ENCODE measurements at regions not wholly inside any gene's neighbourhood (a gene's known extent, or its start where the extent isn't known, plus 50 kb on each side); places are given as distances from the start of the nearest gene placed in this dataset.

DNA sequence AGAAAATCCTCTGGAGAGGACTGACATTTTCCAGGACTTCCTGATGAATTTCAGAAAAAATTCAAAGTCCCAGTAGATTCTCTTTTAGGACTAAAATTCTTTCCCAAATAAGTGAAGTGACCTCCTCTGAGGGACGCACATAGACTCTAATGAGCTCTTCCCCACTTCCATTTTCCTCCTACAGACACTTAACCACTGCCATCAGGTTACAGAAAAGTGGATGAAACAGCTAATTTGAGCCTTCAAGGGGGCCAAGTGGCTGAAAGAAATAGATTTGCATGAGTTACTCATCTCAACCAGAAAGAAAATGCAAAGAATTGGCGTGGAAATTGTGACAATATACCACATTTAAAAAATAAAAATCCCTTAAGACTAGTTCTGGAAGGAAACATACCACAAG lies 185.3 kb upstream of the EDNRB start:
- TF ChIP-seq, protein P1, sequence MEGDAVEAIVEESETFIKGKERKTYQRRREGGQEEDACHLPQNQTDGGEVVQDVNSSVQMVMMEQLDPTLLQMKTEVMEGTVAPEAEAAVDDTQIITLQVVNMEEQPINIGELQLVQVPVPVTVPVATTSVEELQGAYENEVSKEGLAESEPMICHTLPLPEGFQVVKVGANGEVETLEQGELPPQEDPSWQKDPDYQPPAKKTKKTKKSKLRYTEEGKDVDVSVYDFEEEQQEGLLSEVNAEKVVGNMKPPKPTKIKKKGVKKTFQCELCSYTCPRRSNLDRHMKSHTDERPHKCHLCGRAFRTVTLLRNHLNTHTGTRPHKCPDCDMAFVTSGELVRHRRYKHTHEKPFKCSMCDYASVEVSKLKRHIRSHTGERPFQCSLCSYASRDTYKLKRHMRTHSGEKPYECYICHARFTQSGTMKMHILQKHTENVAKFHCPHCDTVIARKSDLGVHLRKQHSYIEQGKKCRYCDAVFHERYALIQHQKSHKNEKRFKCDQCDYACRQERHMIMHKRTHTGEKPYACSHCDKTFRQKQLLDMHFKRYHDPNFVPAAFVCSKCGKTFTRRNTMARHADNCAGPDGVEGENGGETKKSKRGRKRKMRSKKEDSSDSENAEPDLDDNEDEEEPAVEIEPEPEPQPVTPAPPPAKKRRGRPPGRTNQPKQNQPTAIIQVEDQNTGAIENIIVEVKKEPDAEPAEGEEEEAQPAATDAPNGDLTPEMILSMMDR (IDR thresholded peaks at IDR 0.05; ENCODE audit: insufficient read depth in 1 of 2, low read depth in 1 of 2, low read length in 1 of 2, severe bottlenecking in 1 of 2, unreplicated experiment in 1 of 2) = no peak
- Mint-ChIP-seq H3K36me3 (ENCODE audit: insufficient read depth, unreplicated experiment) (no peaks in the 10 kb centered on the region), H3K27ac (ENCODE audit: unreplicated experiment) (no peak overlapping the region), H3K4me3 (ENCODE audit: unreplicated experiment) (no peak overlapping the region), H3K9me3 (ENCODE audit: unreplicated experiment) (no peaks in the 10 kb centered on the region), H3K27me3 (ENCODE audit: insufficient read depth, unreplicated experiment) (peaks cover 4% of the 10 kb centered on the region), H3K4me1 (ENCODE audit: low read depth, unreplicated experiment) (no peaks in the 10 kb centered on the region)
- DNase-seq = no peak
- BruUV-seq (replicated peaks) = no TSS peak
- no peaks in the 10 kb centered on the region for H3K36me3 ChIP-seq (ENCODE audit: control insufficient read depth, insufficient read depth, low read length)
- no peaks in the 10 kb centered on the region for H3K9me3 ChIP-seq
- intact Hi-C loops (cut with micrococcal nuclease; ENCODE audit: unreplicated experiment) = no loop called here
- H3K4me1 ChIP-seq = no peaks in the 10 kb centered on the region
- H3K4me3 ChIP-seq (ENCODE audit: low read depth, low read length) = no peak overlapping the region
- H3K27me3 ChIP-seq (replicated peaks; ENCODE audit: control insufficient read depth, insufficient read depth, low read length) = no peaks in the 10 kb centered on the region
- ChIA-PET POLR2A (no interaction called here), CTCF (no interaction called here)

DNA sequence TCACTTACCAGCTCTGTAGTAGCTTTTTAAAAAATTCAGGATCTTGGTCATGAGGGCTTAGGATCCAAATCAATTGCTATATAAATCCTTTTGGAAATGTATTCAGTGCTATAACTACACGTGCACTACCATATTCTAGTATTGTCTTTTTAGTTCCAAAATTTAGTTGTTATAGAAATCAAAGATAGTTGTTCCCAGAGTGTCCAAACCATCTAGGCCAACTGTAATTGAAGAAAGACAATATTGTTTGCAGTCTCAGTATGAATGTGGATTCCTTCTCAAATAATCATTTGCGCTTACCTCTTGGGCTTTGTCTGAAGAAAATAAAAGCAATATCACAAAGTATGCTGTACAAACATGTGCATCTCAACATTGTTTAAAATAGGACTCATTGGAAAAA lies 184.1 kb upstream of the EDNRB start:
- intact Hi-C loops (cut with micrococcal nuclease; ENCODE audit: unreplicated experiment) = no loop called here
- TF ChIP-seq, protein P1 (IDR thresholded peaks at IDR 0.05; ENCODE audit: insufficient read depth in 1 of 2, low read depth in 1 of 2, low read length in 1 of 2, severe bottlenecking in 1 of 2, unreplicated experiment in 1 of 2) = no peak
- H3K9me3 Mint-ChIP-seq (ENCODE audit: unreplicated experiment) = no peaks in the 10 kb centered on the region
- no peak overlapping the region for H3K27ac Mint-ChIP-seq (ENCODE audit: unreplicated experiment)
- H3K36me3 ChIP-seq (ENCODE audit: control insufficient read depth, insufficient read depth, low read length) = no peaks in the 10 kb centered on the region
- H3K4me1 ChIP-seq = no peaks in the 10 kb centered on the region
- no peaks in the 10 kb centered on the region for H3K36me3 Mint-ChIP-seq (ENCODE audit: insufficient read depth, unreplicated experiment)
- H3K4me1 Mint-ChIP-seq (ENCODE audit: low read depth, unreplicated experiment) = no peaks in the 10 kb centered on the region
- DNase-seq = no peak
- H3K4me3 ChIP-seq (ENCODE audit: low read depth, low read length) = no peak overlapping the region
- no peaks in the 10 kb centered on the region for H3K27me3 ChIP-seq (replicated peaks; ENCODE audit: control insufficient read depth, insufficient read depth, low read length)
- POLR2A ChIA-PET = no interaction called here
- H3K27me3 Mint-ChIP-seq (ENCODE audit: insufficient read depth, unreplicated experiment) = no peaks in the 10 kb centered on the region
- no peaks in the 10 kb centered on the region for H3K9me3 ChIP-seq
- no peak overlapping the region for H3K4me3 Mint-ChIP-seq (ENCODE audit: unreplicated experiment)
- CTCF ChIA-PET = no interaction called here
- no TSS peak for BruUV-seq (replicated peaks)

DNA sequence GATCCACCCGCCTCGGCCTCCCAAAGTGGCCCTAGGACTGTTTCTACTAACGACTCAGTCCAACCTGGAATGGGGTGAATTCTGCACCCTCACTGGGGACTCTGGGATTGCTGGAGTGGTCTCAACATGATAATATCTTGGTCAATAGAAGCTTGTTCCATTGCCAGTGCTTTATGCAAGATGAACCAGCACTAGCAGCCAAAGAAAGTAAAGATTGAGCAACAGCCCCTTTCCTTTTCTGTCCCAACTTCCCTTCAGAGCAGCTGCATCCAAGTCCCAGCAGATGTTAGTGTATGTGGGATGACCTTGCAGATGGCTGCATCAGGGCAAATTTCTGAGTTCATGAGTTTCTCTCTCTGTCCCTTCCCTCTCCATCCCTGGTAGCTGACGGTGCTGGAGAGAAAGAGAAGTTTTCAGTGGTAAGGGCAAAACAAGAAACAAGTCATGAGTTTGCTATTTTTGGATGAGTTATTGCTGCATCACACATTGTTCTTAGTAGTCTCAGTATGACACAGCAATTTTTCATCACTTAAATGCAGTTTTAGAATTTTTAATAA lies 183.6 kb upstream of the EDNRB start:
- no TSS peak for BruUV-seq (replicated peaks)
- no peak overlapping the region for H3K27ac Mint-ChIP-seq (ENCODE audit: unreplicated experiment)
- no peaks in the 10 kb centered on the region for H3K9me3 Mint-ChIP-seq (ENCODE audit: unreplicated experiment)
- CTCF ChIA-PET = no interaction called here
- intact Hi-C loops (cut with micrococcal nuclease; ENCODE audit: unreplicated experiment) = no loop called here
- no peaks in the 10 kb centered on the region for H3K4me1 ChIP-seq
- no peaks in the 10 kb centered on the region for H3K36me3 ChIP-seq (ENCODE audit: control insufficient read depth, insufficient read depth, low read length)
- H3K27me3 Mint-ChIP-seq (ENCODE audit: insufficient read depth, unreplicated experiment) = no peaks in the 10 kb centered on the region
- H3K36me3 Mint-ChIP-seq (ENCODE audit: insufficient read depth, unreplicated experiment) = no peaks in the 10 kb centered on the region
- POLR2A ChIA-PET = no interaction called here
- TF ChIP-seq, protein P1 (IDR thresholded peaks at IDR 0.05; ENCODE audit: insufficient read depth in 1 of 2, low read depth in 1 of 2, low read length in 1 of 2, severe bottlenecking in 1 of 2, unreplicated experiment in 1 of 2) = no peak
- no peaks in the 10 kb centered on the region for H3K9me3 ChIP-seq
- no peak for DNase-seq
- no peaks in the 10 kb centered on the region for H3K4me1 Mint-ChIP-seq (ENCODE audit: low read depth, unreplicated experiment)
- H3K4me3 ChIP-seq (ENCODE audit: low read depth, low read length) = no peak overlapping the region
- no peak overlapping the region for H3K4me3 Mint-ChIP-seq (ENCODE audit: unreplicated experiment)
- H3K27me3 ChIP-seq (replicated peaks; ENCODE audit: control insufficient read depth, insufficient read depth, low read length) = no peaks in the 10 kb centered on the region
